IMR-90 (cell line): ENCODE measurements at regions not wholly inside any gene's neighbourhood (a gene's known extent, or its start where the extent isn't known, plus 50 kb on each side); places are given as distances from the start of the nearest gene placed in this dataset.

ENCODE experiments used
- ATAC-seq: fragments of 200-7000 bp; cut with Tn5 transposase; 2 replicates; pipeline ENCODE4 v1.9.1; 2020; ENCODE audit warnings: low read depth, mild to moderate bottlenecking, moderate library complexity
- BruUV-seq: library from RNA; stranded (reverse); fragments of 400-500 nt; replicated peaks from 2 replicates; lab custom pipeline; 2021; lab: Mats Ljungman, UMichigan
- CTCF ChIA-PET: fragments of 300-600 bp; formaldehyde crosslinking; extraction: SDS; loops from one replicate; lab custom pipeline; 2021; ENCODE audit warnings: antibody characterized with exemption; lab: Yijun Ruan, JAX
- POLR2A ChIA-PET: fragments of 300-600 bp; sonication (Branson Sonifier 250); formaldehyde crosslinking; loops from one replicate; lab custom pipeline; 2022; ENCODE audit warnings: antibody characterized with exemption; ENCODE audit not compliant: unreplicated experiment; lab: Charles Lee
- DNase-seq: peaks from one replicate; pipeline ENCODE4 v3.0.0; 2013
- H2AFZ ChIP-seq: replicated peaks from 2 replicates; pipeline ENCODE3; 2013; ENCODE audit warnings: low read length, mild to moderate bottlenecking; ENCODE audit not compliant: poor library complexity
- H2AK5ac ChIP-seq: 2 replicates; pipeline ENCODE4 v1.6.1; 2013; ENCODE audit warnings: low read depth, low read length, inconsistent platforms
- H2AK9ac ChIP-seq: replicated peaks from 2 replicates; pipeline ENCODE3; 2013; ENCODE audit warnings: mild to moderate bottlenecking, low read depth, low read length, moderate library complexity; ENCODE audit not compliant: poor library complexity
- H2BK120ac ChIP-seq: 2 replicates; pipeline ENCODE4 v1.6.1; 2013; ENCODE audit warnings: low read depth, low read length, inconsistent platforms
- H2BK15ac ChIP-seq: 3 replicates; pipeline ENCODE4 v1.6.1; 2013; ENCODE audit warnings: low read depth, low read length, inconsistent platforms
- H2BK20ac ChIP-seq: 2 replicates; pipeline ENCODE4 v1.6.1; 2013; ENCODE audit warnings: low read depth, mild to moderate bottlenecking, inconsistent platforms, low read length, moderate library complexity
- H2BK5ac ChIP-seq: 2 replicates; pipeline ENCODE4 v1.6.1; 2013; ENCODE audit warnings: mild to moderate bottlenecking, low read depth, low read length, inconsistent platforms; ENCODE audit not compliant: poor library complexity, severe bottlenecking
- H3K14ac ChIP-seq: replicated peaks from 2 replicates; pipeline ENCODE4 v1.6.1; 2013; ENCODE audit warnings: low read depth, low read length, inconsistent platforms
- H3K18ac ChIP-seq: 2 replicates; pipeline ENCODE4 v1.6.1; 2013; ENCODE audit warnings: low read depth, low read length, control low read depth
- H3K23ac ChIP-seq: 2 replicates; pipeline ENCODE4 v1.6.1; 2013; ENCODE audit warnings: low read depth, low read length, inconsistent platforms
- H3K27ac ChIP-seq: 2 replicates; pipeline ENCODE4 v1.5.1; 2013; ENCODE audit warnings: mild to moderate bottlenecking, control low read depth, low read length; ENCODE audit not compliant: insufficient read depth
- H3K27me3 ChIP-seq: 2 replicates; pipeline ENCODE4 v1.6.1; 2013; ENCODE audit warnings: low read length; ENCODE audit not compliant: control insufficient read depth, insufficient read depth
- H3K36me3 ChIP-seq: 2 replicates; pipeline ENCODE4 v1.6.1; 2013; ENCODE audit warnings: low read length, mixed read lengths; ENCODE audit not compliant: control insufficient read depth, insufficient read depth
- H3K4ac ChIP-seq: 2 replicates; pipeline ENCODE4 v1.6.1; 2013; ENCODE audit warnings: low read depth, low read length, inconsistent platforms
- H3K4me1 ChIP-seq: 2 replicates; pipeline ENCODE4 v1.6.1; 2013; ENCODE audit warnings: low read length, mixed read lengths; ENCODE audit not compliant: control insufficient read depth, insufficient read depth
- H3K4me2 ChIP-seq: 2 replicates; pipeline ENCODE4 v1.6.1; 2013; ENCODE audit warnings: low read depth, mild to moderate bottlenecking, control low read depth, low read length, moderate library complexity
- H3K4me3 ChIP-seq: 2 replicates; pipeline ENCODE4 v1.5.1; 2013; ENCODE audit warnings: low read depth, mild to moderate bottlenecking, control low read depth, low read length, moderate library complexity; ENCODE audit not compliant: insufficient read depth
- H3K56ac ChIP-seq: 2 replicates; pipeline ENCODE4 v1.6.1; 2013; ENCODE audit warnings: low read length, inconsistent platforms; ENCODE audit not compliant: insufficient read depth; ENCODE audit errors: extremely low read depth
- H3K79me1 ChIP-seq, 2 experiments: 2 replicates each; pipeline ENCODE4 v1.6.1; 2013; ENCODE audit warnings: low read length in 2 of 2, inconsistent platforms in 1 of 2, low read depth in 1 of 2
- H3K9ac ChIP-seq: 2 replicates; pipeline ENCODE4 v1.6.1; 2013; ENCODE audit warnings: low read depth, low read length, control low read depth
- H3K9me1 ChIP-seq: 2 replicates; pipeline ENCODE4 v1.6.1; 2013; ENCODE audit warnings: low read length, inconsistent platforms; ENCODE audit not compliant: insufficient read depth
- H3K9me3 ChIP-seq: 2 replicates; pipeline ENCODE4 v1.6.1; 2013; ENCODE audit warnings: low read length; ENCODE audit not compliant: control insufficient read depth, insufficient read depth
- H4K20me1 ChIP-seq: 2 replicates; pipeline ENCODE4 v1.6.1; 2013; ENCODE audit warnings: low read length, inconsistent platforms; ENCODE audit not compliant: insufficient read depth
- H4K5ac ChIP-seq: 2 replicates; pipeline ENCODE4 v1.6.1; 2013; ENCODE audit warnings: mild to moderate bottlenecking, low read depth, low read length, control low read depth
- H4K8ac ChIP-seq, 2 experiments: 2 replicates each; pipeline ENCODE4 v1.6.1; 2013; ENCODE audit warnings: low read depth in 2 of 2, low read length in 2 of 2, control low read depth in 1 of 2, inconsistent platforms in 1 of 2
- H4K91ac ChIP-seq: 2 replicates; pipeline ENCODE4 v1.6.1; 2013; ENCODE audit warnings: low read depth, low read length, inconsistent platforms; ENCODE audit not compliant: insufficient read depth
- BHLHE40 ChIP-seq: fragments of 150-350 bp; IDR thresholded peaks from 2 replicates; pipeline ENCODE4 v1.6.1; 2016; ENCODE audit warnings: mild to moderate bottlenecking, low read depth, low read length
- CEBPB ChIP-seq: IDR thresholded peaks from 2 replicates; pipeline ENCODE4 v1.6.1; 2012; ENCODE audit warnings: low read depth, low read length, improper control_type of control experiment
- CHD1 ChIP-seq: IDR thresholded peaks from 2 replicates; pipeline ENCODE4 v1.6.1; 2012; ENCODE audit warnings: low read depth, low read length, improper control_type of control experiment
- FOS ChIP-seq: fragments of 150-350 bp; IDR thresholded peaks from 2 replicates; pipeline ENCODE4 v1.6.1; 2016; ENCODE audit warnings: low read depth, low read length
- MAFK ChIP-seq: IDR thresholded peaks from 2 replicates; pipeline ENCODE4 v1.6.1; 2012; ENCODE audit warnings: low read depth, low read length, improper control_type of control experiment
- MAZ ChIP-seq: IDR thresholded peaks from 2 replicates; pipeline ENCODE4 v1.6.1; 2012; ENCODE audit warnings: low read depth, mild to moderate bottlenecking, low read length, improper control_type of control experiment, moderate library complexity, borderline replicate concordance
- MXI1 ChIP-seq: IDR thresholded peaks from 2 replicates; pipeline ENCODE4 v1.6.1; 2012; ENCODE audit warnings: low read depth, mild to moderate bottlenecking, low read length, moderate library complexity, borderline replicate concordance
- NFE2L2 ChIP-seq: fragments of 150-350 bp; IDR thresholded peaks from 2 replicates; pipeline ENCODE4 v1.6.1; 2016; ENCODE audit warnings: low read depth, mild to moderate bottlenecking, low read length
- POLR2A ChIP-seq: IDR thresholded peaks from 2 replicates; pipeline ENCODE4 v1.6.1; 2012; ENCODE audit warnings: mild to moderate bottlenecking, low read depth, low read length
- RAD21 ChIP-seq: IDR thresholded peaks from 2 replicates; pipeline ENCODE4 v1.6.1; 2012; ENCODE audit warnings: low read length, improper control_type of control experiment
- RCOR1 ChIP-seq: IDR thresholded peaks from 2 replicates; pipeline ENCODE4 v1.6.1; 2012; ENCODE audit warnings: mild to moderate bottlenecking, low read length, improper control_type of control experiment; ENCODE audit not compliant: insufficient replicate concordance
- RFX5 ChIP-seq: IDR thresholded peaks from 2 replicates; pipeline ENCODE4 v1.8.0; 2012; ENCODE audit warnings: low read depth, mild to moderate bottlenecking, low read length, moderate library complexity
- SMC3 ChIP-seq: fragments of 150-350 bp; IDR thresholded peaks from 2 replicates; pipeline ENCODE4 v1.6.1; 2016; ENCODE audit warnings: low read depth, mild to moderate bottlenecking, antibody characterized with exemption, low read length, moderate library complexity
- WGBS, 2 experiments: methylation state at CpG; one replicate each; pipeline versions ENCODE4 v1.1.5 to v1.1.7; 2013; ENCODE audit warnings: missing lambda C conversion rate in 2 of 2; ENCODE audit not compliant: insufficient read length in 1 of 2; ENCODE audit errors: extremely low coverage in 2 of 2; 5-methylcytosine and 5-hydroxymethylcytosine counted together
- dilution Hi-C: fragments of 300-500 bp; cut with HindIII; formaldehyde crosslinking; loops from one replicate; pipeline ENCODE4 v1.14.3; 2018; ENCODE audit warnings: low sequenced_read_pairs; ENCODE audit not compliant: unreplicated experiment
- in situ Hi-C: fragments of 300-500 bp; cut with MboI; formaldehyde crosslinking; loops from 3 replicates; pipeline ENCODE4 v1.14.3; 2019; ENCODE audit warnings: low sequenced_read_pairs, inconsistent platforms, mixed read lengths
- intact Hi-C: fragments of 100-400 bp; cut with micrococcal nuclease; formaldehyde crosslinking; loops from 2 replicates; pipeline ENCODE4 v1.10.0; 2022
- TF ChIP-seq, protein P1 (sequence below): conservative IDR thresholded peaks from 2 replicates; pipeline ENCODE4 v1.5.1; 2012; ENCODE audit warnings: mild to moderate bottlenecking, low read depth, low read length, improper control_type of control experiment
- TF ChIP-seq, protein P2 (sequence below): fragments of 150-350 bp; IDR thresholded peaks from 2 replicates; pipeline ENCODE4 v1.6.1; 2017; ENCODE audit warnings: mild to moderate bottlenecking, antibody characterized with exemption, low read length, low read depth
- TF ChIP-seq, protein P3 (sequence below): fragments of 150-350 bp; IDR thresholded peaks from 2 replicates; pipeline ENCODE4 v1.6.1; 2016; ENCODE audit warnings: low read depth, mild to moderate bottlenecking, low read length, moderate library complexity, borderline replicate concordance

DNA sequence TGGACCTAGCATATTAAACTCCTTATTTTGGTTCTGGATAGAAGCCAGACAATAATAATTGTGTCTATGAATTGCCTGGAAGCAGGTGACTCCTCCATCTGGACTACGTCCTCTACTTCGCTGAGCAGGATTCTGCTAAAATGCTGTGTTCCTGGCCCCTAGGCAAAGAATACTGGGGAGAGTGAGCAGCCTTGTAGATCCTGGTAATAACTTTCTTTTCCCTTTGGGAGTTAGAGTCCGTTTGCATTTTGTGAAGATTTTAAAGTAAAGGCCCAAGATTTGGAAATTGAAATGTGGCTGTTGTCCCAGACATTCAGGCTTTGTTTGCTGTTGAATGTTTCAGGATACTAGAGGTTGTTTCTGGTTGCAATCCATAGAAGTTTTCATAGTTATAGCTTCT lies 511.9 kb upstream of the KLF12 start:
- Histone ChIP-seq H4K91ac (no peak overlapping the region), H3K79me1 (no peaks in the 10 kb centered on the region), H3K9me1 (no peaks in the 10 kb centered on the region), H2BK15ac (no peak overlapping the region), H3K9ac (no peak overlapping the region), H3K23ac (no peak overlapping the region), H2BK5ac (no peak overlapping the region), H2BK20ac (no peak overlapping the region), H3K56ac (no peak overlapping the region), H3K4ac (no peak overlapping the region), H2AK5ac (no peak overlapping the region), H3K4me2 (no peak overlapping the region), H3K18ac (no peak overlapping the region), H2AK9ac (no peak overlapping the region), H3K36me3 (no peaks in the 10 kb centered on the region), H4K8ac (no peak overlapping the region), H4K20me1 (no peaks in the 10 kb centered on the region), H2AFZ (no peak overlapping the region), H4K5ac (no peak overlapping the region), H3K9me3 (no peaks in the 10 kb centered on the region), H3K14ac (no peak overlapping the region), H3K27me3 (no peaks in the 10 kb centered on the region; the same call in 1 of the 2 replicates), H3K4me1 (no peaks in the 10 kb centered on the region), H2BK120ac (no peak overlapping the region), H3K4me3 (no peak overlapping the region), H3K27ac (no peak overlapping the region)
- BruUV-seq = no TSS peak
- ChIA-PET CTCF (no interaction called here), POLR2A (no interaction called here)
- TF ChIP-seq, protein P1, sequence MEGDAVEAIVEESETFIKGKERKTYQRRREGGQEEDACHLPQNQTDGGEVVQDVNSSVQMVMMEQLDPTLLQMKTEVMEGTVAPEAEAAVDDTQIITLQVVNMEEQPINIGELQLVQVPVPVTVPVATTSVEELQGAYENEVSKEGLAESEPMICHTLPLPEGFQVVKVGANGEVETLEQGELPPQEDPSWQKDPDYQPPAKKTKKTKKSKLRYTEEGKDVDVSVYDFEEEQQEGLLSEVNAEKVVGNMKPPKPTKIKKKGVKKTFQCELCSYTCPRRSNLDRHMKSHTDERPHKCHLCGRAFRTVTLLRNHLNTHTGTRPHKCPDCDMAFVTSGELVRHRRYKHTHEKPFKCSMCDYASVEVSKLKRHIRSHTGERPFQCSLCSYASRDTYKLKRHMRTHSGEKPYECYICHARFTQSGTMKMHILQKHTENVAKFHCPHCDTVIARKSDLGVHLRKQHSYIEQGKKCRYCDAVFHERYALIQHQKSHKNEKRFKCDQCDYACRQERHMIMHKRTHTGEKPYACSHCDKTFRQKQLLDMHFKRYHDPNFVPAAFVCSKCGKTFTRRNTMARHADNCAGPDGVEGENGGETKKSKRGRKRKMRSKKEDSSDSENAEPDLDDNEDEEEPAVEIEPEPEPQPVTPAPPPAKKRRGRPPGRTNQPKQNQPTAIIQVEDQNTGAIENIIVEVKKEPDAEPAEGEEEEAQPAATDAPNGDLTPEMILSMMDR = no peak
- TF ChIP-seq RCOR1 (no peak), BHLHE40 (no peak), FOS (no peak), CEBPB (no peak), MAZ (no peak), MXI1 (no peak), RAD21 (no peak), NFE2L2 (no peak), CHD1 (no peak), MAFK (no peak), SMC3 (no peak), POLR2A (no peak), RFX5 (no peak)
- TF ChIP-seq, protein P2, sequence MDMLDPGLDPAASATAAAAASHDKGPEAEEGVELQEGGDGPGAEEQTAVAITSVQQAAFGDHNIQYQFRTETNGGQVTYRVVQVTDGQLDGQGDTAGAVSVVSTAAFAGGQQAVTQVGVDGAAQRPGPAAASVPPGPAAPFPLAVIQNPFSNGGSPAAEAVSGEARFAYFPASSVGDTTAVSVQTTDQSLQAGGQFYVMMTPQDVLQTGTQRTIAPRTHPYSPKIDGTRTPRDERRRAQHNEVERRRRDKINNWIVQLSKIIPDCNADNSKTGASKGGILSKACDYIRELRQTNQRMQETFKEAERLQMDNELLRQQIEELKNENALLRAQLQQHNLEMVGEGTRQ = no peak
- TF ChIP-seq, protein P3, sequence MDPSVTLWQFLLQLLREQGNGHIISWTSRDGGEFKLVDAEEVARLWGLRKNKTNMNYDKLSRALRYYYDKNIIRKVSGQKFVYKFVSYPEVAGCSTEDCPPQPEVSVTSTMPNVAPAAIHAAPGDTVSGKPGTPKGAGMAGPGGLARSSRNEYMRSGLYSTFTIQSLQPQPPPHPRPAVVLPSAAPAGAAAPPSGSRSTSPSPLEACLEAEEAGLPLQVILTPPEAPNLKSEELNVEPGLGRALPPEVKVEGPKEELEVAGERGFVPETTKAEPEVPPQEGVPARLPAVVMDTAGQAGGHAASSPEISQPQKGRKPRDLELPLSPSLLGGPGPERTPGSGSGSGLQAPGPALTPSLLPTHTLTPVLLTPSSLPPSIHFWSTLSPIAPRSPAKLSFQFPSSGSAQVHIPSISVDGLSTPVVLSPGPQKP = no peak
- no CpG with 5 or more reads among the region's 3 CpGs for WGBS, 2 experiments
- ATAC-seq (no peak), DNase-seq (no peak)
- dilution Hi-C loops = no loop called here
- in situ Hi-C loops = no loop called here
- intact Hi-C loops = no loop called here
